OCI-LY3 (cell line): ENCODE measurements at regions not wholly inside any gene's neighbourhood (a gene's known extent, or its start where the extent isn't known, plus 50 kb on each side); places are given as distances from the start of the nearest gene placed in this dataset.

Source experiments
- H2AFZ ChIP-seq: fragments of 200-600, 300-600 bp; shearing (Covaris generic); 2 replicates; pipeline ENCODE4 v1.6.0; 2014; ENCODE audit warnings: antibody characterized with exemption, low read depth, low read length
- H3K27ac ChIP-seq: fragments of 200-600, 300-600 bp; sonication (generic); 2 replicates; pipeline ENCODE4 v1.5.1; 2014; ENCODE audit warnings: mild to moderate bottlenecking, low read length, moderate library complexity, mixed read lengths
- H3K27me3 ChIP-seq: fragments of 200-600, 300-600 bp; sonication (generic); 2 replicates; pipeline ENCODE4 v1.6.1; 2014; ENCODE audit warnings: low read depth, low read length, mixed read lengths
- H3K36me3 ChIP-seq: fragments of 200-600, 300-600 bp; sonication (generic); replicated peaks from 2 replicates; pipeline ENCODE3; 2014; ENCODE audit warnings: low read depth, low read length, mixed read lengths
- H3K4me1 ChIP-seq: fragments of 300-600, 200-600 bp; sonication (generic); 2 replicates; pipeline ENCODE4 v1.6.1; 2014; ENCODE audit warnings: low read length, mixed read lengths
- H3K4me2 ChIP-seq: fragments of 200-600, 300-600 bp; sonication (generic); 2 replicates; pipeline ENCODE4 v1.6.1; 2014; ENCODE audit warnings: low read length, mixed read lengths
- H3K4me3 ChIP-seq: fragments of 300-600, 200-600 bp; sonication (generic); 2 replicates; pipeline ENCODE4 v1.5.1; 2014; ENCODE audit warnings: antibody characterized with exemption, mild to moderate bottlenecking, low read length, moderate library complexity
- H3K79me2 ChIP-seq: fragments of 300-600, 200-600 bp; shearing (Covaris generic); 2 replicates; pipeline ENCODE4 v1.6.1; 2014; ENCODE audit warnings: mild to moderate bottlenecking, low read length, mixed read lengths
- H3K9ac ChIP-seq: fragments of 300-600, 200-600 bp; shearing (Covaris generic); 2 replicates; pipeline ENCODE4 v1.6.0; 2014; ENCODE audit warnings: mild to moderate bottlenecking, low read length, moderate library complexity
- H3K9me3 ChIP-seq: fragments of 200-600, 300-600 bp; shearing (Covaris generic); 2 replicates; pipeline ENCODE4 v1.6.1; 2014; ENCODE audit warnings: low read length, mixed read lengths; ENCODE audit not compliant: insufficient read depth
- H4K20me1 ChIP-seq: fragments of 200-600, 300-600 bp; sonication (generic); 2 replicates; pipeline ENCODE4 v1.6.1; 2016; ENCODE audit warnings: low read length, mixed read lengths; ENCODE audit not compliant: insufficient read depth
- CTCF ChIP-seq: fragments of 200-600, 300-600 bp; sonication (generic); IDR thresholded peaks from 2 replicates; pipeline ENCODE4 v1.5.1; 2014; ENCODE audit warnings: antibody characterized with exemption, low read length, low read depth
- EZH2phosphoT487 ChIP-seq: fragments of 200-600 bp; shearing (Covaris generic); IDR thresholded peaks from 2 replicates; pipeline ENCODE4 v1.6.1; 2018; ENCODE audit warnings: antibody characterized with exemption, mixed run types, low read depth

- H3K27me3 ChIP-seq = no peaks in the 10 kb centered on the region
- no peaks in the 10 kb centered on the region for H3K79me2 ChIP-seq
- no peaks in the 10 kb centered on the region for H3K36me3 ChIP-seq
- H4K20me1 ChIP-seq = no peaks in the 10 kb centered on the region
- H3K9ac ChIP-seq = no peak overlapping the region
- no peaks in the 10 kb centered on the region for H3K4me1 ChIP-seq
- H3K4me2 ChIP-seq = no peak overlapping the region
- no peak overlapping the region for H3K4me3 ChIP-seq
- no peak overlapping the region for H2AFZ ChIP-seq
- no peak overlapping the region for H3K27ac ChIP-seq
- no peak for TF ChIP-seq CTCF
- no peak for TF ChIP-seq EZH2phosphoT487
- H3K9me3 ChIP-seq = no peaks in the 10 kb centered on the region
These were observed 200.8 kb upstream of the C11orf87 start for GRCh38 chr11:109221190-109221589.

- no peaks in the 10 kb centered on the region for H3K27me3 ChIP-seq
- H4K20me1 ChIP-seq = no peaks in the 10 kb centered on the region
- no peak overlapping the region for H3K4me2 ChIP-seq
- no peak overlapping the region for H3K27ac ChIP-seq
- TF ChIP-seq EZH2phosphoT487 = no peak
- TF ChIP-seq CTCF = no peak
- no peak overlapping the region for H3K9ac ChIP-seq
- no peak overlapping the region for H3K4me3 ChIP-seq
- no peaks in the 10 kb centered on the region for H3K4me1 ChIP-seq
- H3K36me3 ChIP-seq = no peaks in the 10 kb centered on the region
- H2AFZ ChIP-seq = no peak overlapping the region
- no peaks in the 10 kb centered on the region for H3K9me3 ChIP-seq
- H3K79me2 ChIP-seq = no peaks in the 10 kb centered on the region
These were observed 199.2 kb upstream of the C11orf87 start for GRCh38 chr11:109222761-109223160.

- TF ChIP-seq CTCF (no peak), EZH2phosphoT487 (no peak)
- H3K36me3 ChIP-seq = no peaks in the 10 kb centered on the region
- no peak overlapping the region for H3K9ac ChIP-seq
- H3K27ac ChIP-seq = no peak overlapping the region
- H3K79me2 ChIP-seq = no peaks in the 10 kb centered on the region
- H2AFZ ChIP-seq = no peak overlapping the region
- H3K9me3 ChIP-seq = no peaks in the 10 kb centered on the region
- no peaks in the 10 kb centered on the region for H3K27me3 ChIP-seq
- no peak overlapping the region for H3K4me2 ChIP-seq
- no peaks in the 10 kb centered on the region for H4K20me1 ChIP-seq
- no peaks in the 10 kb centered on the region for H3K4me1 ChIP-seq
- H3K4me3 ChIP-seq = no peak overlapping the region
These were observed 198.5 kb upstream of the C11orf87 start for GRCh38 chr11:109223451-109223850.

GRCh38 chr11:109229682-109230081 lies 192.3 kb upstream of the C11orf87 start:
- Histone ChIP-seq H3K36me3 (no peaks in the 10 kb centered on the region), H3K9me3 (no peaks in the 10 kb centered on the region), H3K9ac (no peak overlapping the region), H3K27me3 (no peaks in the 10 kb centered on the region), H3K27ac (no peak overlapping the region), H3K79me2 (no peaks in the 10 kb centered on the region), H3K4me3 (no peak overlapping the region), H3K4me2 (no peak overlapping the region), H4K20me1 (no peaks in the 10 kb centered on the region), H2AFZ (no peak overlapping the region), H3K4me1 (no peaks in the 10 kb centered on the region)
- TF ChIP-seq CTCF (no peak), EZH2phosphoT487 (no peak)
